Erythroblast (primary cell): ENCODE measurements at regions not wholly inside any gene's neighbourhood (a gene's known extent, or its start where the extent isn't known, plus 50 kb on each side); places are given as distances from the start of the nearest gene placed in this dataset.

Experiments used
- DNase-seq, 2 experiments: peaks; one replicate each; lab custom pipeline; 2025; lab: John Stamatoyannopoulos, UW
- GATA1 ChIP-seq: IDR thresholded peaks from 2 replicates; pipeline ENCODE4 v1.6.1; 2011; ENCODE audit warnings: low read depth, mild to moderate bottlenecking, control low read depth, low read length, moderate library complexity
- POLR2A ChIP-seq: IDR thresholded peaks from 2 replicates; pipeline ENCODE4 v1.6.1; 2011; ENCODE audit warnings: mild to moderate bottlenecking, low read length

DNA sequence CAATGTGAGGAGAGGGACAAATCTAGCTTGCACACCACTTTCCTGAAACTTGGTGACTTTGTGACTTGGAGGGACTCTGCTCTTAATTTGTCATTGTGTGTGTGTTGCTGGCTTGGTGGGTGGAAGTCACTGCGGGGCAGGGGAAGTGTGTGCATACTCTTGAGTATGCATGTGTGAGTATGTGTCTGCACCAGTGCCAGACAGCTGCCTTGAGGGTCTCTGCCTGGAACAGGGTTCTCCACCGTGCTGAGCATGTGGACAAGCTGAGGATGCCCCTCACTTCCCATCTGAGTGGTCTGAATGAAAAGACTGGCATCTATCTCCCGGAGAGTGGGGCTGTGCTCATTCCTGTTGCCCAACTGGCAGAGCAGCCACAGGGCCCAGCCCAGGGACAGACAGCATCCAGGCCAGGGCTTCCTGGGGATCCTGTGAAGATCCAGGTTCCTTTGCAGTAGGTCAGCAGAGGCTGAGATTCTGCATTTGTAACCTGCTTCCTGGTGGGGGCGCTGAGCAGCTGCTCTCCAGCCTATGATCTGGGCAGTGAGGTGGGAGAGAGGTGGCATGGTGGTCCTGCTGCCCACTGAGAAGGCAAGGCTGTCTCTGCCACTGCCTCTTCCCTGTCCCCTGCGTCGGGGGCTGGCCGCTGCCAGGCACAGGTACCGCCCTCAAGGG is 138.9 kb upstream of the HAAO start:
- DNase-seq: peak; percentile 16 to 27
- TF ChIP-seq GATA1: no peak
- TF ChIP-seq POLR2A: no peak

DNA sequence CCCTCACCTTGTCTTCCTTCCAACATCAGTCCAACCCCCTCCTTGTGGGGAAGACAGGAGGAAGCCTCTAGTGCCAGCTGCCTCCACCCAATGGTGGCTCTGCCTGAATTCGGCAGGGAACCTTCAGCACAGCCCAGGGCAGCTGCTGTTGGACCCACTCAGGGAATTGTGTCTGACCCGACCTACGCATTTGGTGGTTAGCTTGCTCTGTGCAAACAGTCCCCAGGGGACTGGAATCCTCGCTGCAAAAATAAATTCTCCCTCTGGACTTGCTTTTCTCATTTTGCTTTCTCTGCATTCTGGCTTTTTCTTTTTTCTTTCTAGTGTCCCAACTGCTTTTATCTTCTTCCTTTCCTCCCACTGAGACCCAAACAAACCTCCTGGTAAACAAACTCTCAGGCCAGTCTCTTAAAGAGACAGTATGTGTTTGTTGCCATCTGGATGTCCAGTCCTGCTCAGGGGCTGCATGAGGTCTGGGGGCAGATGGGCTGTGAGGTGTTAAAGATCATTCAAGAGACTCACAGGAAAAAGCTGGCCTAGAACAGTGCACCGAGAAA is 137.7 kb upstream of the HAAO start:
- TF ChIP-seq GATA1: no peak
- no peak for TF ChIP-seq POLR2A

DNA sequence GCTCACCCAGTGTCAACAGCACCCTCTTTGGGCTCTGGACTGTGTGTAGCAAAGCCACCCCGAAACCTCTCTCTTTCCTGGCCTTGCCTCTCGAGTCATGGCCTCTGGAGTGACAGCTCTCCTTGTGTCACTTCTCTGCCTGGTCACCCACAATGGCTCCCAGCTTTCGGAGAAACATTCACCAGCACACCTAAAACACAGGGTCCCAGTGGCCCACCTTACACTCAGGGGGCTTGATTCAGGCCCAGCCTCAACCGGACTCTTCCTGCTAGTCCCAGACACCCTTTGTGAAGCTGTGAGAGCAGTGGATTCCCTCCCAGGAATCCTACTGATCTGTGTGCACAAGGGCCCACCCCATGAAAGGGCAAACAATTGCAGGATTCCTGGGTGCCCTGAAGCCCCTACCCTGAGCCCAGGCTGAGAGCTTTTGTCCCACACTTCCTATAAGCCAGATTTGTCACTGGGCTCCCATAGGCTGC is 137.2 kb upstream of the HAAO start:
- TF ChIP-seq POLR2A: no peak
- peak; percentile 17 to 33 for DNase-seq

More for the DNA sequence above, 137.7 kb upstream of the HAAO start:
- no peak for DNase-seq

DNA sequence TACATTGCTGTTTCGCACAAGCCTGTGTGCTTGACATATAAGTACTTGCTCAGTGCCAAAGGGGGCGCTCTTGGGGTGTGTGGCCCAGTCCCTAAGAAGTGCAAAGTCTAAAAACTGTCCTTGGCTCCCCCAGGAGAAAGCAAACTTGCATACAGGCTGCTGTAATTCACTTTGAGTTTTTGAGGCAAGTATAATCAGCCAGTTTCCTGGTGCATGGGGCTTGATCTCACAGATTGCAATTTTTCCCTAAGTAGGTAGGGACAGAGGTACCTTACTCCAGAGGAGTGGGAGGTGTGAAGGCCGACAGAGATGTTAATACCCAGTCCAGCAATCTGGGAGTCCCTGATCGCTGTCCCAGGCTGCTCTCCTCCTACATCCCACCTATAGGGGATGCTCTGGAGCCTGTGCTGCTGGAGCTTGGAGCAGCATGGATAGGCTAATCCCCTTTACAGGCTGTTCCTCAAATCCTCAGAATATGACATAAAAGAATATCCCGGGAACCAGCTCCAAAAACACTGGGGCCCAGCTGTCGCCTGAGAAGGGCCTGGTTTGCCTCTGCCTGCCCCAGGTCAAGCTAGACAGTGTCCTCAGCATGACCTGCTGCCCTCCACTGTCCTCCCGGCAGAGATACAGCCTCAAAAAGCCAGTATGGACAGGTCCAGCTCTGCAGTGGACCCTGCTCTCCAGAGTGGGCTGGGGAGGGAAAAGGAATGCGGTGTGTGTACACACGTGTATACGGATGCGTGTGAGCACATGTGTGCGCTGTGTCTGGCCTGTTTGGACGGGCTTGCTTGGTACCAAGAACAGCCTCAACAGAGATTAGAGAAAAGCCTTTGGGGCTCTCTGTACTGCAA is 136.5 kb upstream of the HAAO start:
- TF ChIP-seq GATA1 (no peak), POLR2A (no peak)
- peak; percentile 85 to 90 for DNase-seq

DNA sequence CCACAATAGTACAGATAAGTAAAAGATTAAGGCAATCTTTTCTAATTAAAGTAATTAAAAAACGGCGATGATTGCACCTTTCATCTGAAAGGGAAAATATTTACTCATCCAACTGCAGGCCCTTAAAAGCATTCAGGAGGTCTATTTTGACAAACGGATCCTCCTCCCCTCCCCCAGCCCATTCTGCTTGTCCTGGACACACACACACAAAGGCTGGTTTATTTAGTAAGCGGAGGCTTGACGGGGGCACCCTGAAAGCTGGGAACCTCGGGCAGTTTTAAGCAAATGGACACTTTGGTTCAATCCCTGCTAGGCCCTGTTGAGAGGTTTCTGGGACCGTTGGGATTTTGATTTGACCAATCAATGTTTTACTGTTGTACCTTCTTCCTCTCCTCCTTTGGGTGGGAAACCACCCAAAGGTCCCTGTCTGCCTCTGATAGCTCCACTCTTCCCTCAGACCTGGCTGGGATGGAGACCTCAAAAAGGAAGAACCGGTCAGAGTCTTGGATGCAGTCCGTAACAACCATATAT is 135.8 kb upstream of the HAAO start:
- DNase-seq: peak; percentile 40 to 46
- TF ChIP-seq POLR2A: no peak
- TF ChIP-seq GATA1: no peak

DNA sequence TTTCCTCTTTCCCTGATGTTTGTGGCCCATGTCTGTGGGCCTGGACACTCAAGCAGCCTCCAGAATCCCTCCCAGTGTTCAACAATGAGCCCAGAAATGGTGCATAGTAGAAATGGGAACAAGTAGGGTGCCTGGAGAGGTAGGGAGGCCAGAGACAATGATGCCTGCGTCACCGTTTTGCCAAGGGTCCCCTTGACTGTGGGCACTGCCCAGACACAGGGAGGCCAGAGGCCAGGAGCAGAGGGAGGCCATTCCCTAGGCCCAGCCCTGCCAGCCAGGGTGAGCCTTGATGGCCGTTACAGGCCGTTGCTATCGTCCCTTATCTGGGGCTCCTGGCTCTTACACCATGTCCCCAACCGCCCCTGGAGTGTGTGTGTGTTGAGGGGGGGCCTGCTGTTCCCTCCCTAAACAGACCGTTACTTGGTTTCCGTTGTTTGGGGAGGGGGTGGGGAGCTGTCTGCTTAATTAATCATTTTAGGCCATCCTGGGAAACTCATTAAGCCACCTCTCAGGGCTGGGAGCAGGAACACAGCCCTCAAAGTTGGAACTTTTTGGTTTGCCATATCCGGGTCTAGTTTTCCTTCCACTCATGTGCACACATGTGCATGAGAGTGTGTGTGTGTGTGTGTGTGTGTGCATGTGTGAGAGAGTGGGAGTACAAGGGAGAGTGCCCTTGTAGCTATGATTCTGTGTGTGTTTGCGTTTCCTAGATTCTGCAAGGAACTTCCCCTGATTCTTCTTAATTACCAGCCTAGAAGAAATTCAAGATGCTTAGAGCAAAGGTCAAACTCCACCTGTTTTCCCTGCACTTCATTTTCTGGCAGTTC is 135.2 kb upstream of the HAAO start:
- TF ChIP-seq POLR2A (peak; percentile 85), GATA1 (no peak)
- peak; percentile 71 to 88 for DNase-seq

DNA sequence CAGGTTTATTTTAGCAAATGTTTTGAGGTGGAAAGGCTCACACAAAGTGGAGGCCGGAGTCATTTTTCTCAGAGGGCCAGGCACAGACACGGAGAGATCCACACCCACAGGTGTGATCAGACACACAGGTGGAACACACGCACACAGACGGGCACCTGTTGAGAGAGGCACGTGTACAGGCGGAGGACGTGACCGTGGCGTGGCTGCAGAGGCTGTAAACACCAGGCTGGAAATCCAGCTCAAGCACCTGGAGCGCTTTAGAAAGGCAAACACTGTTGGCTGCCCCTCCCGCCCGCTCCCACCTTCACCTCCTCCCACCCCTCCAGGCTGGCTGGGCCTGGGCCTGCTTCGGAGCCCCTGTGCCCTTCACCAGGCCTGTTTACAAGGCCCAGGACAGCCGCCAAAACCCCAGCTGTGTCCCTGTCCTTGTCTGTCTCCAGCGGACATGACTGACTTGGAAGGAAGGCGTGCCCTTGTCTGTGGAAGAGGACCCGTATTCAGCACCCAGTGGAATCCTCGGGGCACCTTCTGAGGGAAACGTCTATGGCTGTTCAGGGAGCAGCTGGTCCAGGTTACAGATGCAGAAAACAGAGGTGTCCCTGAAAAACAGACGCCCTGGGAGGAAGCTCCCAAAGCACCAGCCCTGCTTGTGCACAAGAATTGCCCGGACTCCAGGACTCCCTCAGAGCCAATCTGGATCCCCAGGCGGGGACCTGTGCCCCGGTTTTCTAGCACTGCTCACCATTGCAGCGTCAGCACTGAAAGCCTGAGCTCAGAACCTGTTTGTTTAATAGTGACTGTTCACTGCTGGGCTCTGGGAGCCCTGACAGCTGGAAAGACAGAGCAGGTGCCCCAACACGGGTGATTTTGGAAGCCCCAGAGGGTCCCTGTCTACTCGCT is 134.3 kb upstream of the HAAO start:
- TF ChIP-seq GATA1 (no peak), POLR2A (no peak)
- peak; percentile 40 to 47 for DNase-seq

DNA sequence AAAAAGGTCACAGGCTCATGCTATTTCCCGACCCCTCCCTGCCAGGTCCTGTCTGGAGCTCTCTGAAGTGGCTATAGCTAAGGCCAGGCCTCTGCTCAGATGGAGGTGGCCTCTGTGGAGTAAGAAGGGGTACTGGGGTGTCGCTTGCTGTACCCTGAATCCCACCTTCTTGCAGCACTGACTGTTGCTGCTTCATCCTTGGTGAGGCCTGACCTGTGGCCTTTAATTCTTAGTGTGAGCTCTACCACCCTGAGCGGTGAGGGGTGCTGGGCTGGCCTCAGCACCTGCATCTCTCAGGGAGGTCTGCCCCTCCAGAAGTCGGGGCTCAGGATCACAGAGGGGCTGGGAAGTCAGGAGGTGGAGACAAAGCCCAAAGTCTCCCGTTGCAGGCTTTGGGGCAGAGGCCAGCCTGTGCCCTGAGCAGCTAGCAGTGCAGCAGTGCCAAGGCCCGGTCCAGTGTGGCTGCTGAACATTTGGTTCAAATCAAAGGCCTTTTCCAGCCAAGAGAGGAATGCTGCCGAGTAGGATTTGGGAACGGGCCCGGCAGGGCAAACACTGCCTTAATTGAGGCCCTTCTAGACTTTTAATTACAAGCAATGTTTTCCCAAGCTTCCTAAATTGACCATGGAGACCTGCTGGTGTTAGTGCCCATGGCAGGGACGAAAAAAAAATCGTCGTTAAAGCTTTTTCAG is 133.5 kb upstream of the HAAO start:
- TF ChIP-seq POLR2A (no peak), GATA1 (no peak)

DNA sequence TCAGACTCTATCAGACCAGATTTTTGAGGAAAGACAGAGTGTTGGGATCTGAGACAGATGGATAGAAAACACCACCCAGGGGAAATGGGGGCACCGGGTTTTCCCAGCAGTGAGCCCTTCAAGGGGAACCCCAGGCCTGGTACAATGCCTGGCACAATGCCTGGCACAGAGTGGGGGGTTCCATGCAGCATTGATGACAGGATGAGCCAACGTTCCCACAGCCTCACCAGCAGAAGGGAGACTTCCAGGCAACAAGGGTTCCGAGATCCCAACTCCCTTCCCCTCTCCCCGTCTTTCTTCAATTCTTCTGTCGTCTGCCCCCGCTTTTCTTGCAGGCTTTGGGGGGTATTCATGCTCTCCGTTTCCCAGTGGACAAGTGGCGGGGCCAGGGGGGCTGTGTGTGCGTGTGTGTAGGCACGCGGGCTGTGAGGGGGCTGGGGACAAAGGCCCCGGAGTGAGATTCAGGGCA is 132.1 kb upstream of the HAAO start:
- no peak for TF ChIP-seq POLR2A
- TF ChIP-seq GATA1: no peak

More for the DNA sequence above, 133.5 kb upstream of the HAAO start:
- no peak for DNase-seq

DNA sequence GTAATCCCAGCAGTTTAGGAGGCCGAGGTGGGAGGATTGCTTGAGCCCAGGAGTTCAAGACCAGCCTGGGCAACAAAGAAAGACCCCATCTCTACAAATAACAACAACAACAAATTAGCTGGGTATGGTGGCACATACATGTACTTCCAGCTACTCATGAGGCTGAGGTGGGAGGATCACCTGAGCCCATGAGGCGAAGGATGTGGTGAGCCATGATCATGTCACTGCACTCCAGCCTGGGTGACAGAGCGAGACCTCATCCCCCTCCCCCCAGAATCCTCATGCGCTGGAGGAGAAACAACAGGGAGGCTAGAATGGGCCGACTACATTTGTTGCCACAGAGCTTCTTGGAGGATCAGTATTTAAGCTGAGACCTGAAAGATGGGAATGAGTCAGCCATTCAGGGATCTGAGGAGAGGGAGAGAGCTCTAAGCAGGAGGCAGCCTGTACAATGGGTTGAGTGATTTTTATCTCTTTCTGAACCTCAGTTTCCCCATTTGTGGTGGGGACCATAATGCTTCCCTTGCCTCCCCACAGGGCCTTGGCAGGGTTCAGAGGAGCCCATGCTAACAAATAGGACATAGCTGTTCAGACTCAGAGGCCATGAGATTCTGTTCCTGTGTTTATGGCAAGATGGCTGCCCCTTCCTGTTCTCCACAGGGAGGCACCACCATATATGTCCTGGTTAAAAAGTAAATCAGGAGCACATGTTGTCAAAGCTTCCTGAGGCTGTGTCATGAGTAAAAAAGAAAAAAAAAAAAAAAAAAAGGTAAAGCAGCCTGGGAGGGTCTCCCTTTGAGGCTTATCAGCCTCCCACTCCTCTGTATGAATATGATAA is 131.4 kb upstream of the HAAO start:
- TF ChIP-seq POLR2A (no peak), GATA1 (no peak)
- no peak for DNase-seq

More for the DNA sequence above, 132.1 kb upstream of the HAAO start:
- no peak for DNase-seq
